GM12878 (cell line): ENCODE measurements at regions not wholly inside any gene's neighbourhood (a gene's known extent, or its start where the extent isn't known, plus 50 kb on each side); places are given as distances from the start of the nearest gene placed in this dataset.
"Not testable (repeated sequence)": the region's sequence is repeated elsewhere in the genome, so short reads cannot be mapped to it uniquely, and the experiment has no call there.

ENCODE experiments used
- JUND ChIP-seq: IDR thresholded peaks from 2 replicates; pipeline ENCODE4 v1.6.1; 2012; ENCODE audit warnings: low read depth, mild to moderate bottlenecking, low read length, improper control_type of control experiment, moderate library complexity
- MYC ChIP-seq: IDR thresholded peaks from 2 replicates; pipeline ENCODE4 v1.6.1; 2011; ENCODE audit warnings: mild to moderate bottlenecking, low read length, moderate library complexity, inconsistent platforms; ENCODE audit not compliant: insufficient read depth, insufficient replicate concordance, insufficient read length, severe bottlenecking
- POLR2A ChIP-seq: IDR thresholded peaks from 2 replicates; pipeline ENCODE4 v1.6.1; 2011; ENCODE audit warnings: low read depth, mild to moderate bottlenecking, low read length
- POLR2AphosphoS5 ChIP-seq: IDR thresholded peaks from 2 replicates; pipeline ENCODE4 v1.6.1; 2011; ENCODE audit warnings: mild to moderate bottlenecking, low read length, inconsistent platforms
- SRF ChIP-seq, 2 experiments: IDR thresholded peaks; 2 replicates each; pipeline ENCODE4 v1.6.1; 2011; ENCODE audit warnings: low read depth in 2 of 2, low read length in 2 of 2, mild to moderate bottlenecking in 1 of 2, moderate library complexity in 1 of 2
- TAF1 ChIP-seq: IDR thresholded peaks from 2 replicates; pipeline ENCODE4 v1.6.1; 2011; ENCODE audit warnings: mild to moderate bottlenecking, low read depth, low read length, borderline replicate concordance
- TCF12 ChIP-seq: IDR thresholded peaks from 2 replicates; pipeline ENCODE4 v1.6.1; 2011; ENCODE audit warnings: low read depth, mild to moderate bottlenecking, low read length
- YY1 ChIP-seq: IDR thresholded peaks from 2 replicates; pipeline ENCODE4 v1.6.1; 2011; ENCODE audit warnings: low read depth, mild to moderate bottlenecking, low read length
- TF ChIP-seq, protein P1 (sequence below): fragments of 450-650 bp; formaldehyde crosslinking; IDR thresholded peaks from 2 replicates; pipeline ENCODE4 v1.4.0; 2020; ENCODE audit warnings: mild to moderate bottlenecking, moderate library complexity
- TF ChIP-seq, protein P2 (sequence below), 3 experiments: IDR thresholded peaks in 2 of 3; conservative IDR thresholded peaks in 1 of 3; 2 replicates each; pipeline ENCODE4 v1.5.1; 2011; ENCODE audit warnings: low read depth in 3 of 3, low read length in 3 of 3, mild to moderate bottlenecking in 3 of 3, control low read depth in 2 of 3, moderate library complexity in 2 of 3, inconsistent platforms in 1 of 3, mixed read lengths in 1 of 3; ENCODE audit not compliant: control insufficient read depth in 2 of 3, insufficient read depth in 1 of 3; ENCODE audit errors: extremely low read depth in 1 of 3
- TF ChIP-seq, protein P3 (sequence below): IDR thresholded peaks from 2 replicates; pipeline ENCODE4 v1.6.1; 2011; ENCODE audit warnings: borderline replicate concordance, low read depth, mild to moderate bottlenecking, moderate library complexity, low read length; ENCODE audit not compliant: insufficient read depth, poor library complexity, severe bottlenecking
- TF ChIP-seq, protein P4 (sequence below): IDR thresholded peaks from 2 replicates; pipeline ENCODE4 v1.6.1; 2012; ENCODE audit warnings: low read depth, low read length, improper control_type of control experiment

DNA sequence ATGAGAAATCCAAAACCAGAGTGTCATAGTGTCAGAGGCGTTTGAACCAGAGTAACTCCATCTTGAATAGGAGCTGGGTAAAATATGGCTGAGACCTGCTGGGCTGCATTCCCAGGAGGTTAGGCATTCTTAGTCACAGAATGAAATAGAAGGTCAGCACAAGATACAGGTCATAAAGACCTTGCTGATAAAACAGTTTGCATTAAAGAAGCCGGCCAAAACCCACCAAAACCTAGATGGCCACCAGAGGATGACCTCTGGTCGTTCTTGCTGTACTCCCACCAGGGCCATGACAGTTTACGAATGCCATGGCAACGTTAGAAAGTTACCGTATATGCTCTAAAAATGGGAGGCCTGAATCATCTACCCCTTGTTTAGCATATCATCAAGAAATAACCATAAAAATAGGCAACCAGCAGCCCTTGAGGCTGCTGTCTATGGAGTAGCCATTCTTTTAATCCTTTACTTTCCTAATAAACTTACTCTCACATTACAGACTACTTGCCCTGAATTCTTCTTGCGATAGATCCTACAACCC lies 67.1 kb upstream of the NANOS1 start:
- TF ChIP-seq, protein P1, sequence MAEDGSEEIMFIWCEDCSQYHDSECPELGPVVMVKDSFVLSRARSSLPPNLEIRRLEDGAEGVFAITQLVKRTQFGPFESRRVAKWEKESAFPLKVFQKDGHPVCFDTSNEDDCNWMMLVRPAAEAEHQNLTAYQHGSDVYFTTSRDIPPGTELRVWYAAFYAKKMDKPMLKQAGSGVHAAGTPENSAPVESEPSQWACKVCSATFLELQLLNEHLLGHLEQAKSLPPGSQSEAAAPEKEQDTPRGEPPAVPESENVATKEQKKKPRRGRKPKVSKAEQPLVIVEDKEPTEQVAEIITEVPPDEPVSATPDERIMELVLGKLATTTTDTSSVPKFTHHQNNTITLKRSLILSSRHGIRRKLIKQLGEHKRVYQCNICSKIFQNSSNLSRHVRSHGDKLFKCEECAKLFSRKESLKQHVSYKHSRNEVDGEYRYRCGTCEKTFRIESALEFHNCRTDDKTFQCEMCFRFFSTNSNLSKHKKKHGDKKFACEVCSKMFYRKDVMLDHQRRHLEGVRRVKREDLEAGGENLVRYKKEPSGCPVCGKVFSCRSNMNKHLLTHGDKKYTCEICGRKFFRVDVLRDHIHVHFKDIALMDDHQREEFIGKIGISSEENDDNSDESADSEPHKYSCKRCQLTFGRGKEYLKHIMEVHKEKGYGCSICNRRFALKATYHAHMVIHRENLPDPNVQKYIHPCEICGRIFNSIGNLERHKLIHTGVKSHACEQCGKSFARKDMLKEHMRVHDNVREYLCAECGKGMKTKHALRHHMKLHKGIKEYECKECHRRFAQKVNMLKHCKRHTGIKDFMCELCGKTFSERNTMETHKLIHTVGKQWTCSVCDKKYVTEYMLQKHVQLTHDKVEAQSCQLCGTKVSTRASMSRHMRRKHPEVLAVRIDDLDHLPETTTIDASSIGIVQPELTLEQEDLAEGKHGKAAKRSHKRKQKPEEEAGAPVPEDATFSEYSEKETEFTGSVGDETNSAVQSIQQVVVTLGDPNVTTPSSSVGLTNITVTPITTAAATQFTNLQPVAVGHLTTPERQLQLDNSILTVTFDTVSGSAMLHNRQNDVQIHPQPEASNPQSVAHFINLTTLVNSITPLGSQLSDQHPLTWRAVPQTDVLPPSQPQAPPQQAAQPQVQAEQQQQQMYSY (CRISPR knock-in tag) = not testable (repeated sequence)
- not testable (repeated sequence) for TF ChIP-seq TCF12; MYC; JUND; SRF (IDR thresholded peaks at IDR 0.05; ENCODE audit: low read depth in 2 of 2, low read length in 2 of 2); TAF1; POLR2A; POLR2AphosphoS5; YY1
- TF ChIP-seq, protein P2, sequence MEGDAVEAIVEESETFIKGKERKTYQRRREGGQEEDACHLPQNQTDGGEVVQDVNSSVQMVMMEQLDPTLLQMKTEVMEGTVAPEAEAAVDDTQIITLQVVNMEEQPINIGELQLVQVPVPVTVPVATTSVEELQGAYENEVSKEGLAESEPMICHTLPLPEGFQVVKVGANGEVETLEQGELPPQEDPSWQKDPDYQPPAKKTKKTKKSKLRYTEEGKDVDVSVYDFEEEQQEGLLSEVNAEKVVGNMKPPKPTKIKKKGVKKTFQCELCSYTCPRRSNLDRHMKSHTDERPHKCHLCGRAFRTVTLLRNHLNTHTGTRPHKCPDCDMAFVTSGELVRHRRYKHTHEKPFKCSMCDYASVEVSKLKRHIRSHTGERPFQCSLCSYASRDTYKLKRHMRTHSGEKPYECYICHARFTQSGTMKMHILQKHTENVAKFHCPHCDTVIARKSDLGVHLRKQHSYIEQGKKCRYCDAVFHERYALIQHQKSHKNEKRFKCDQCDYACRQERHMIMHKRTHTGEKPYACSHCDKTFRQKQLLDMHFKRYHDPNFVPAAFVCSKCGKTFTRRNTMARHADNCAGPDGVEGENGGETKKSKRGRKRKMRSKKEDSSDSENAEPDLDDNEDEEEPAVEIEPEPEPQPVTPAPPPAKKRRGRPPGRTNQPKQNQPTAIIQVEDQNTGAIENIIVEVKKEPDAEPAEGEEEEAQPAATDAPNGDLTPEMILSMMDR (IDR thresholded peaks at IDR 0.05 in 2 of 3, conservative IDR thresholded peaks at IDR 0.05 in 1 of 3; ENCODE audit: control insufficient read depth in 2 of 3, extremely low read depth in 1 of 3, insufficient read depth in 1 of 3, low read depth in 3 of 3, low read length in 3 of 3) = not testable (repeated sequence)
- TF ChIP-seq, protein P3, sequence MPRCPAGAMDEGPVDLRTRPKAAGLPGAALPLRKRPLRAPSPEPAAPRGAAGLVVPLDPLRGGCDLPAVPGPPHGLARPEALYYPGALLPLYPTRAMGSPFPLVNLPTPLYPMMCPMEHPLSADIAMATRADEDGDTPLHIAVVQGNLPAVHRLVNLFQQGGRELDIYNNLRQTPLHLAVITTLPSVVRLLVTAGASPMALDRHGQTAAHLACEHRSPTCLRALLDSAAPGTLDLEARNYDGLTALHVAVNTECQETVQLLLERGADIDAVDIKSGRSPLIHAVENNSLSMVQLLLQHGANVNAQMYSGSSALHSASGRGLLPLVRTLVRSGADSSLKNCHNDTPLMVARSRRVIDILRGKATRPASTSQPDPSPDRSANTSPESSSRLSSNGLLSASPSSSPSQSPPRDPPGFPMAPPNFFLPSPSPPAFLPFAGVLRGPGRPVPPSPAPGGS = not testable (repeated sequence)
- TF ChIP-seq, protein P4, sequence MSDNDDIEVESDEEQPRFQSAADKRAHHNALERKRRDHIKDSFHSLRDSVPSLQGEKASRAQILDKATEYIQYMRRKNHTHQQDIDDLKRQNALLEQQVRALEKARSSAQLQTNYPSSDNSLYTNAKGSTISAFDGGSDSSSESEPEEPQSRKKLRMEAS = not testable (repeated sequence)
